GM04504 (cell line): ENCODE measurements at regions not wholly inside any gene's neighbourhood (a gene's known extent, or its start where the extent isn't known, plus 50 kb on each side); places are given as distances from the start of the nearest gene placed in this dataset.

Source experiments
- DNase-seq: peaks from one replicate; pipeline ENCODE4 v3.0.0-alpha.2; 2012; ENCODE audit warnings: low read depth

GRCh38 chr11:23674866-23675265 is 814.6 kb upstream of the CCDC179 start:
- DNase-seq: no peak

- DNase-seq: no peak
Observed at GRCh38 chr11:23679041-23679440, 817.8 kb upstream of the LUZP2 start.

- no peak for DNase-seq
Observed at GRCh38 chr11:23679981-23680380, 816.9 kb upstream of the LUZP2 start.

- DNase-seq: no peak
Observed at GRCh38 chr11:23680488-23681230, 816.2 kb upstream of the LUZP2 start.

- no peak for DNase-seq
Observed at GRCh38 chr11:23684701-23685100, 812.2 kb upstream of the LUZP2 start.

GRCh38 chr11:23687991-23688390 is 808.9 kb upstream of the LUZP2 start:
- no peak for DNase-seq

- DNase-seq: no peak
Observed at GRCh38 chr11:23688411-23688810, 808.4 kb upstream of the LUZP2 start.

GRCh38 chr11:23688835-23689234 is 808.0 kb upstream of the LUZP2 start:
- no peak for DNase-seq

GRCh38 chr11:23696688-23697415 is 800.0 kb upstream of the LUZP2 start:
- no peak for DNase-seq

- no peak for DNase-seq
Observed at GRCh38 chr11:23704183-23704582, 792.7 kb upstream of the LUZP2 start.

GRCh38 chr11:23711981-23712380 is 784.9 kb upstream of the LUZP2 start:
- no peak for DNase-seq

GRCh38 chr11:23719016-23719415 is 777.8 kb upstream of the LUZP2 start:
- no peak for DNase-seq

- DNase-seq: no peak
Observed at GRCh38 chr11:23723861-23724260, 773.0 kb upstream of the LUZP2 start.

- DNase-seq: no peak
Observed at GRCh38 chr11:23725752-23726151, 771.1 kb upstream of the LUZP2 start.

- DNase-seq: no peak
Observed at GRCh38 chr11:23727387-23727786, 769.5 kb upstream of the LUZP2 start.

GRCh38 chr11:23727794-23728193 is 769.1 kb upstream of the LUZP2 start:
- DNase-seq: no peak

- DNase-seq: no peak
Observed at GRCh38 chr11:23729088-23729487, 767.8 kb upstream of the LUZP2 start.

- no peak for DNase-seq
Observed at GRCh38 chr11:23730307-23730998, 766.4 kb upstream of the LUZP2 start.

- no peak for DNase-seq
Observed at GRCh38 chr11:23732026-23732425, 764.8 kb upstream of the LUZP2 start.

GRCh38 chr11:23746896-23747295 is 750.0 kb upstream of the LUZP2 start:
- DNase-seq: no peak

- DNase-seq: no peak
Observed at GRCh38 chr11:23749762-23750430, 747.0 kb upstream of the LUZP2 start.

GRCh38 chr11:23751280-23751679 is 745.6 kb upstream of the LUZP2 start:
- no peak for DNase-seq

GRCh38 chr11:23755076-23755475 is 741.8 kb upstream of the LUZP2 start:
- peak; percentile 27 for DNase-seq
